Activated naive CD4-positive, alpha-beta T cell treated with anti-CD3 and anti-CD28 coated beads, Interleukin-2, amount 50 U/mL, for 72 hours (primary cell): ENCODE measurements at regions not wholly inside any gene's neighbourhood (a gene's known extent, or its start where the extent isn't known, plus 50 kb on each side); places are given as distances from the start of the nearest gene placed in this dataset.
"Not testable (repeated sequence)": the region's sequence is repeated elsewhere in the genome, so short reads cannot be mapped to it uniquely, and the experiment has no call there.

Experiments
- ATAC-seq, 2 donors: fragments of 150-1000 bp; cut with Tn5 transposase; 2 replicates each; pipeline ENCODE4 v1.10.0; 2021; ENCODE audit warnings: mild to moderate bottlenecking in 2 of 2, moderate library complexity in 2 of 2
- DNase-seq, 2 donors: peaks; one replicate each; pipeline ENCODE4 v3.0.0; 2021 to 2022; ENCODE audit warnings: low spot score in 2 of 2
- H3K27ac Mint-ChIP-seq, 2 donors: one replicate each; pipeline ENCODE4 v1.8.0; 2022; ENCODE audit warnings: mild to moderate bottlenecking in 2 of 2, mixed read lengths in 2 of 2
- H3K36me3 Mint-ChIP-seq, 2 donors: one replicate each; pipeline ENCODE4 v1.8.0; 2022; ENCODE audit warnings: mixed read lengths in 2 of 2
- H3K9me3 Mint-ChIP-seq, 2 donors: one replicate each; pipeline ENCODE4 v1.8.0; 2022; ENCODE audit warnings: mixed read lengths in 2 of 2

DNA sequence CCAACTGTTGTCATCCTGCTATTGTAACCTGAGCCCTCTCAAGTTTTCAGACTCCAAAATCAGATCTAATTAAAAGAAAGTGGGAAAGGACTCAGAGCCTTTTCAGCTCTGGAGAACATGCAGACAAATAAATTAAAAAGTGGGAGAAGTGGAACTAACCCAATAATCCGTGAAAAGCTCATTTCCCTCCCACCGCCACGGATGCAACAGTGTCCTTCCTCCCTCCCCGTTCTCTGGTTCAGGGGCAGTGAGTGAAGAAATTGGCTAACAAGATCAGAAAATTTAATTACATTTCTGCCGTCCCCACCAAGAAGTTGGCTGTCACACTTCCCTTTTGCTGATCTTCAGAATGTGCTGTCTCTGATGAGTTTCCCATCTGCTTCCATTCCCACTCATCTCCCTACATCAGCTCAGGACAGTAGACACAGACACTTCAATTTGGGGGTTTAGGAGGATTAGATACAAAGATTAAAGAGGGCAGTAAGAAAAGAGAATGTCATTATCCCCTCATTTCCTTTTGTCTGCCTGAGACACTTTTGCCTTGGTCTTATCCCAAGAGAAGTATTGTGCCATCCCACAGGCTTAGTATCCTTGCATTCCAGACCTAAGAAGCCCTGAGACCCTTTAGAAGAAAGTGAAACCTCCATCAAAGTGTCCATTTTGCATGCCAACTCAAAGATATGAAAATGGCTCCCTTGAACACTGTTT is 335.7 kb upstream of the PPP2R3A start:
- H3K27ac Mint-ChIP-seq: peak overlapping the region in 1 of 2 donors; percentile 11
- no peak for ATAC-seq
- H3K9me3 Mint-ChIP-seq: no peaks in the 10 kb centered on the region
- no peak for DNase-seq
- no peaks in the 10 kb centered on the region for H3K36me3 Mint-ChIP-seq

DNA sequence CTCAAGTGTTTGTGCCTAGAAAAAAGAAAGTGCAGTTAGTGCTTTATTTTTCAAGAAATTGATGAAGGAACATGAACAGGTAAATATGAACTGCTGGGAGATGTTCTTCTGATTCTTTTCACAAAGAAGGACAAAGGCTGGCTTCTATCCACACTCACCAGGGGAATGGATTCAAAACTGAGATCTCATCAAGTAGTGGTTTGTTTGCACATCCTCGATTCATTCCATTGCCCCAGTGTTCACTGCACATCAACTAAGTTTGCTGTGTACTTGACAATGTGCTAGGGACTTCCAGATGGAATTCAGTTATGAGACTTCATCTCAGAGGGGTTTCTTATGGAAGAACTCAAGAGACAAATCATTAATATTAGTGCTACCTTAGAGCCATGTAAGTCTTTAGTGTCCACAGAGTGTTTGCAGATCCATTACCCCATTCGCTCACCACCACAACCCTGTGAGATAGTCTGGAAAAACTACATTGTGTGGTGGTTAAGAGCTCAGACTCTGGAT is 332.9 kb upstream of the PPP2R3A start:
- Mint-ChIP-seq H3K36me3 (no peaks in the 10 kb centered on the region), H3K9me3 (peaks cover 0 to 3% of the 10 kb centered on the region in 2 donors), H3K27ac (no peak overlapping the region)
- ATAC-seq (no peak), DNase-seq (no peak)

DNA sequence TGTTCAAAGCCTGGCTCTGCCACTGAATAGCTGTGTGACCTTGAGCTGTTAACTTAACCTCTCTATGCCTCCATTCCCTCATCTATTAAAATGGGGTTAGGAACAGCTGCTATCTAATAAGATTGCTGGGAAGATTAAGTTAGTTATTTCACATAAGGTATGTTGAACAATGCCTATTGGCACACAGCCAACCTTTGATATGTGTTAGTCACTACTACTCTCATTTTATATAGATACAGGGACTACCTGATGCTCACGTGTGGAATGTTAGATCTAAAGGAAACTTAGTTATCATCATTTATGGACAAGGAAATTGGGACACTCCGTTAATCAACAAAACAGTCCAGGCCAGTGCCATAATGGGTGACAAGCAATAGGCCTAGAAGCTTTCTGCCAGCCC is 332.4 kb upstream of the PPP2R3A start:
- ATAC-seq: no peak
- H3K27ac Mint-ChIP-seq: no peak overlapping the region
- H3K36me3 Mint-ChIP-seq: no peaks in the 10 kb centered on the region
- H3K9me3 Mint-ChIP-seq: peaks cover 0 to 3% of the 10 kb centered on the region in 2 donors
- DNase-seq: no peak

DNA sequence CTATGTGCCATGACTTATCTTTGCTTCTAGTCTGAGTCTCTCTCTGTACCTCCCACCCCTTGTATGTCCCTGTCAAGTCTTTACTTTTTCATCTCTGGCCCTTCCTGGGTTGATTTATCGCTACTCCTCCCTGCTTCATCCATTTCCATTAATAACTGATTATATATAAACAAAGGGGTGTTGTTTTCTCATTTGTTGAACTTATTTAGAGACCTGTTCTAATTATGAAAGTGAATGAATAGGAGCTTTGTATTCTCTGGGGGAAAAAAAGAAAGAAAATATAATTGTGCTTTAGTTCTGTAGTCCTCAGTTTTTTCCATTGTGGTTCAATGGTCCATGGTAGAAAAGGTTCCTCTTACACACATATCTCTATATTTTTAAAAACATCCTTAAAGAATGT is 328.9 kb upstream of the PPP2R3A start:
- DNase-seq: no peak
- Mint-ChIP-seq H3K27ac (no peak overlapping the region), H3K36me3 (no peaks in the 10 kb centered on the region)

DNA sequence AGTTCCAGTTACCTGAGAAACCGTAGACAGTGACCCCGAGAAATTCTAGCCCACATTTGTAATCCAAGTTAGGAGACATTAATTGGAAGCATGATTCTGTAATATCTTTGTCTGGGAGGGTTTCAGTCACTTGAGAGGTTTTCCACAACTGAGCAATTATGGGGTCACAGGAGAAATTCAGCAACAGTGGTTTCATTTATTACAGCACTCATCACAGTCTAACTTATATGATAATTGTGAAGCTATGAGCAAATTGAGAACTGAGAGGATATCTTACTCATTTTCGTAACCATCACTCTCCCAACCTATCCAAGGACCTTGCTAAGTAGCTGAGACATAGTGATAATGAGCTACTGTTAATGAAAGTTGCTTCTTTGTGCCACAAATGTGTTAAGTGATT is 328.5 kb upstream of the PPP2R3A start:
- no peak overlapping the region for H3K27ac Mint-ChIP-seq
- ATAC-seq (no peak), DNase-seq (no peak)
- H3K9me3 Mint-ChIP-seq: peaks cover 9 to 11% of the 10 kb centered on the region in 2 donors
- no peaks in the 10 kb centered on the region for H3K36me3 Mint-ChIP-seq

More for the DNA sequence above, 328.9 kb upstream of the PPP2R3A start:
- no peak for ATAC-seq
- H3K9me3 Mint-ChIP-seq: peaks cover 9 to 11% of the 10 kb centered on the region in 2 donors

DNA sequence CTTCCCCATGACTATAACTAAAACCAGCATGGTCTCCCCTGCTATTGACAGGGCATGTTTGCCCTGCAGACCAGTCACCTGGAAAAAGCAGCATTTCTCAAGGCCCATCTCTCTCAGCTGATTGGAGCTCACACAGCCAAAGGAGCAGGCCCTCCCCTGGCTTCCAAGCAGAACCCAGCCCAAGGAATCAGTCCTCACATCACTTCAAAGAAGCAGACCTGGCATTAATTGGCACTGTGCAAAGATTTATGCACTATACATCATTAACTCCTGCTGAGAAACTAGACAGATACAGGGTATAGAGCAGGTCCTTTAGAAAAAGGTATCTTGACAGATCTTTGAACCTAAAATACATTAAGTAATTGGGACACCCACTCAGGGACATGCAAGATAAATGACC is 323.8 kb upstream of the PPP2R3A start:
- Mint-ChIP-seq H3K27ac (no peak overlapping the region), H3K36me3 (no peaks in the 10 kb centered on the region), H3K9me3 (peaks cover 19 to 22% of the 10 kb centered on the region in 2 donors)
- ATAC-seq (no peak), DNase-seq (no peak)

DNA sequence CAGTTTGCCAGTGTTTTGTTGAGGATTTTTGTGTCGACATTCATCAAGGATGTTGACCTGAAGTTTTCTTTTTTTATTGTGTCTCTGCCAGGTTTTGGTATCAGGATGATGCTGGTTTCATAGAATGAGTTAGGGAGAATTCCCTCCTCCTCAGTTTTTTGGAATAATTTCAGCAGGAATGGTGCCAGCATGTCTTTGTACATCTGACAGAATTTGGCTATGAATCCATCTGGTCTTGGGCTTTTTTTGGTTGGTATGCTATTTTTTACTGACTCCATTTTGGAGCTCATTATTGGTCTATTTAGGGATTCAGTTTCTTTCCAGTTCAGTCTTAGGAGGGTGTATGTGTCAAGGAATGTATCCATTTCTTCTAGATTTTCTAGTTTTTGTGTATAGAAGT is 320.0 kb upstream of the PPP2R3A start:
- H3K36me3 Mint-ChIP-seq: no peaks in the 10 kb centered on the region
- peaks cover 14 to 39% of the 10 kb centered on the region in 2 donors for H3K9me3 Mint-ChIP-seq
- DNase-seq (no peak), ATAC-seq (no peak)
- H3K27ac Mint-ChIP-seq: no peak overlapping the region

DNA sequence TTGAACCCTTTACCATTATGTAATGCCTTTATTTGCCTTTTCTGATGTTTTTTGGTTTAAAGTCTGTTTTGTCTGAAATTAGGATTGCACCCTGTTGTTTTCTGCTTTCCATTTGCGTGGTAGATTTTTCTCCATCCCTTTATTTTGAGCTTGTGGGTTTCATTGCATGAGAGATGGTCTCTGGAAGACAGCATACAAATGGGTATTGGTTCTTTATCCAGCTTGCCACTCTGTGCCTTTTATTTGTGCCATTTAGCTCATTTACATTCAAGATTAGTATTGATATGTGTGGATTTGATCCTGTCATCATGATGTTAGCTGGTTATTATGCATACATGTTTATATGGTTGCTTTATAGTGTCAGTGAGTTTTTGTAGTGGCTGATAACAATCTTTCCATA is 318.7 kb upstream of the PPP2R3A start:
- ATAC-seq (no peak), DNase-seq (no peak)
- peaks cover 10 to 35% of the 10 kb centered on the region in 2 donors for H3K9me3 Mint-ChIP-seq
- no peaks in the 10 kb centered on the region for H3K36me3 Mint-ChIP-seq
- H3K27ac Mint-ChIP-seq: no peak overlapping the region

DNA sequence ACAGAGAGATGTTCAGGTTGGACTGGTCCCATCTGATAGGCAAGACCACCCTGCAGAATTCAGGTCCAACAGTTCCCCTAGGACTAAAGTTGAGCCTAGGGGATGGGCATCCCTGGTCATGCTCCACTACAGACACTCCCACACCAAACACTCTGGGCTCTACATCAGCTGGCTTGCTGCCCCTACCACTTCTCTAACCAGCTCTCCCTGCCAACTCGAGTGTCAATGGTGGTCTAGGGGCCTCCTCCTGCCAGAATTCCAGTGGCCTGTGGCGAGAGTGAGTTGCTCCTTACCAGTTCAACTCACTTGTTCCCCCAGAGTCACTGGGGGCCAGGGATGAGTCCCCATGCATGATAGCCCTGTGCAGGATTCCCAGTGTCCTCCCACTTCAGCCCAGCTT is 316.2 kb upstream of the PPP2R3A start:
- peaks cover 10 to 41% of the 10 kb centered on the region in 2 donors for H3K9me3 Mint-ChIP-seq
- ATAC-seq: no peak
- H3K27ac Mint-ChIP-seq: no peak overlapping the region
- no peaks in the 10 kb centered on the region for H3K36me3 Mint-ChIP-seq
- no peak for DNase-seq

DNA sequence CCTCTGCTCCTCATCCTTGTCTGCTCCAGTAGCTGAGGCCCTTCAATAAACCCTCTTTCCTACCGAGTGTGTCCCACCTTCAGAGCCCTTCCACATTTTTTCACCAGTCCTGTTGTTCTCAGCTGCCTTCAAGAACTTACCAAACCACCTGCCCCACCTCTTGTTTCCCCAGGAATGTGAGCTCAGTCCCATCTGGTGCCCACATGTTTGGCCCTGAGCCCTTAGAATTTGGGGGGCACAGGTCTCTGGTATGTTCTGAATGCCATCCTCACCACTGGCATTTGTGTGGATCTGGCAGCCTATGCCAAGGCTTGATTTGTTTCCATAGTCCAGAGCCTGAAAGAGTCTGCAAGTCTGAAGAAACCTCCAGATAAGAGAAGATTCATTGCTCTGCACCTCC is 315.2 kb upstream of the PPP2R3A start:
- Mint-ChIP-seq H3K9me3 (peaks cover 10 to 41% of the 10 kb centered on the region in 2 donors), H3K36me3 (no peaks in the 10 kb centered on the region), H3K27ac (no peak overlapping the region)
- no peak for DNase-seq
- ATAC-seq: no peak

DNA sequence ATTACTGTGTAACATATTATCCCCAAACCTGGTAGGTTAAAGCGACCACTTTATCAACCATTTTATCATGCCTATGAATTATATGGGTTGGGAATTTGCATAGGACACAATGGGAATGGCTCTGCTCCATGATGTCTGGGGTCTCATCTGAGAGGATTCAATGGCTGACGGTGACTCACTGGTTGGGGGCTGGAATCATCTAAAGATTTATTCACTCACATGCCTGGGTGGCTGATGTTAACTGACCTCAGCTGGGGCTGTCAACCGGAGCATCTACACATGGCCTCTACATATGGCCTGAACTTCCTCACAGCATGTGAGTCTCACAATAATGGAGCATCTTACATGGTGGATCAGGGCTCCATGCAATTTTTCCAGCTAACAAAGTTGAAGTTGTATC is 313.1 kb upstream of the PPP2R3A start:
- DNase-seq (no peak), ATAC-seq (no peak)
- H3K27ac Mint-ChIP-seq: no peak overlapping the region
- H3K9me3 Mint-ChIP-seq: peaks cover 0 to 42% of the 10 kb centered on the region in 2 donors
- H3K36me3 Mint-ChIP-seq: no peaks in the 10 kb centered on the region

DNA sequence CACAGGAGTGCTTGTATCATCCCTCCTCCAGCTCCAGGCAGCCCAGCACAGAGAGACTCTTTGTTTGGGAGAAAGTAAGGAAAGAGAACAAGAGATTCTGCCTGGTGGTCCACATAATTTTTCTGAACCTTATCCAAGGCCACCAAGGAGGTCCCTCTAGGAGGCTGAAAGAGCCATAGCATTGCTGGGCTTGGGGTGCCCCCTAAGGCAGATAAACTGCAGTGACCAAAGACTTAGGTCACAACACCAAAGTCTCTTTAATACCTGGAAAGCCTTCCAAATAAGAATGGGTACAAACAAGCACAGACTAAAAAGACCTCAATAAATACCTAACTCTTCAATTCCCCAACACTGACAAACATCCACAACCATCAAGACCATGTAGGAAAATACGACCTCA is 310.2 kb upstream of the PPP2R3A start:
- no peak overlapping the region for H3K27ac Mint-ChIP-seq
- ATAC-seq (no peak), DNase-seq (no peak)
- H3K9me3 Mint-ChIP-seq: peaks cover 5 to 31% of the 10 kb centered on the region in 2 donors
- peaks cover 6 to 8% of the 10 kb centered on the region in 2 donors for H3K36me3 Mint-ChIP-seq

DNA sequence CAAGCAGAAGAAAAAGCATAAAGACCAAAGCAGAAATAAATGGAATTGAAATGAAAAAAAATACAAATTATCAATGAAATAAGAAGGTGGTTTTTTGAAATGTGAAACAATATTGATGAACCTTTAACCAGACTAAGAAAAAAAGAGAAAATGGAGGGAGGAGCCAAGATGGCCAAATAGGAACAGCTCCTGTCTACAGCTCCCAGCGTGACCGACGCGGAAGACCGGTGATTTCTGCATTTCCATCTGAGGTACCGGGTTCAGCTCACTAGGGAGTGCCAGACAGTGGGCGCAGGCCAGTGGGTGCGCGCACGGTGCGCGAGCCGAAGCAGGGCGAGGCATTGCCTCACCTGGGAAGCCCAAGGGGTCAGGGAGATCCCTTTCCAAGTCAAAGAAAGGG is 307.1 kb upstream of the PPP2R3A start:
- ATAC-seq, H3K27ac Mint-ChIP-seq, H3K36me3 Mint-ChIP-seq, DNase-seq: not testable (repeated sequence)
- peaks cover 5 to 30% of the 10 kb centered on the region in 2 donors for H3K9me3 Mint-ChIP-seq

DNA sequence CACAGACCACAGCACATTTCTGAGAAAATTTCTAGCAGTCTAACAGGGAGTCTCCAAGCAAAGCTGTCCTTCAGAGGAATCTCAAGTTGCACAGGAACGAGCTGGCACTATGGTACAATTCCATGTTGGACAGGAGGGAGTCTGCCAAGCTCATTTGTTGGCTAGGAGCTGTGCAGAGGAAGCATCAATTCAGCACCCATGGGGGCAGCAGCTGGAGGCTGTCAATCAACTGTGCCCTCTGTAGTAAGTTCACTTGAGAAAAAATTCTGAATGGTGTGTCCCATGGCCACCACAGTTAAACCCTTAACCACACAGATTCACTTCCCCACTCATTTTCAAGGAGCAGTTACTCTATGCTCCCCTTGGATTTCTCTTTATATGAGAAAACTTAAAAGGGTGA is 298.5 kb upstream of the PPP2R3A start:
- ATAC-seq: no peak

DNA sequence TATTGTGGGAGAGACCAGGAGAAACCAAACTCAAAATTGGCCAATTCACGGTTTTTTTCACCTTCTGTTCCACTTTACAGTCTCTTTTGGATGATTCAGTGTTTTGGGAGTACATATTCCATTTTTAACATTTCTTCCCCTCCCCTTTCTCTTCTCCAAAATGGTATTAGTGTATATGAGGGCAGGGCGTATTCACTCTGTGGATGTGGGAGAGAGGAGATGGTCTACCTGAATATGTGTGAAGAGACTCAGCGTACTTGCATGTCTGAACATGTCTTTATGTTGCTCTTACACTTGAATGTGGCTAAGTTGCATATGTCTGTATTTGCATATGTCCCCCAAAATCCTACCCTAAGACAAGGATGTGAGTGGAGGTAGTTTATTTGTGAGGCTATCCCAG is 291.0 kb upstream of the PPP2R3A start:
- DNase-seq: no peak
- no peak for ATAC-seq
- Mint-ChIP-seq H3K9me3 (peaks cover 6 to 7% of the 10 kb centered on the region in 2 donors), H3K36me3 (peaks cover 0 to 8% of the 10 kb centered on the region in 2 donors), H3K27ac (no peak overlapping the region)

More for the DNA sequence above, 298.5 kb upstream of the PPP2R3A start:
- DNase-seq: no peak
- Mint-ChIP-seq H3K36me3 (no peaks in the 10 kb centered on the region), H3K9me3 (peaks cover 16 to 18% of the 10 kb centered on the region in 2 donors), H3K27ac (no peak overlapping the region)

DNA sequence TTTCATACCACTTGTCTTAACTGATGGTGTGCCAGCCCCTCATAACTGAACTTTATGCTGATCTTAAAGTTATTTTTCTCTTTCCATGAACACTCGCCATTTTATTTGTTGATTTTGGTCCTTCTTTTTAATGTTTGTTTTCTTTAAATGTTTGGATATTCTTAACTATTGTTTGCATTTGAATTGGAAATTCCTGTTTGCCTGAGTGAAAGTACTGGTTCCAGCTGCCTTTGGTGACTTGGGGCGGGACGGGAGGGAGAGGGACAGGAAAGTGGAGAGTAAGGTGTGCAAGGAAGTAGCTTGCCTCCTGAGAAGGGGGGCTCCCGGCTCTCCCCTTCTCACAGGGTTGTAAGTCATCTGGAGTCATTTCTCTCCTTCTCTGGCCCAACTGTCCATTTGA is 287.1 kb upstream of the PPP2R3A start:
- Mint-ChIP-seq H3K27ac (no peak overlapping the region), H3K9me3 (peaks cover 6 to 14% of the 10 kb centered on the region in 2 donors), H3K36me3 (peaks cover 0 to 9% of the 10 kb centered on the region in 2 donors)
- no peak for DNase-seq
- no peak for ATAC-seq

DNA sequence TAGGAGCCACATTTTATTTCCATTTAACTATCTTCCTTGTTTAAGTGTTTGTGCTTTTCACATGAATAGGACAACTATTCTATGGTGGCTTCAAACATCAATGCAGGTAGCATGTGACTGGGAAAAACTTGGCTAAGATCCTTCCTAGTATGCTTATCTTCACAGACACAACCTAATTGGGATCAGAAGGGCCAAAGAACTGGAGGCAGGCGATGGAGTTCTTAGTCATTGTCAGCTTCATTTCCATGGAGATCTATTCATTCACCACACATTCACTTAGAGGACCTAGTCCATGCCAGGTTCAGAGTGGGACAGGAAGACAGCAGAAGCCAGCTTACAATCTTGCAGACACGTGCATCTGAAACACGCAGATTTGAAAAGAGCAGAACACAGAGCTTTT is 277.5 kb upstream of the PPP2R3A start:
- H3K27ac Mint-ChIP-seq: no peak overlapping the region
- DNase-seq (no peak), ATAC-seq (no peak)
- H3K9me3 Mint-ChIP-seq: peaks cover 4% of the 10 kb centered on the region in 2 donors
- no peaks in the 10 kb centered on the region for H3K36me3 Mint-ChIP-seq

DNA sequence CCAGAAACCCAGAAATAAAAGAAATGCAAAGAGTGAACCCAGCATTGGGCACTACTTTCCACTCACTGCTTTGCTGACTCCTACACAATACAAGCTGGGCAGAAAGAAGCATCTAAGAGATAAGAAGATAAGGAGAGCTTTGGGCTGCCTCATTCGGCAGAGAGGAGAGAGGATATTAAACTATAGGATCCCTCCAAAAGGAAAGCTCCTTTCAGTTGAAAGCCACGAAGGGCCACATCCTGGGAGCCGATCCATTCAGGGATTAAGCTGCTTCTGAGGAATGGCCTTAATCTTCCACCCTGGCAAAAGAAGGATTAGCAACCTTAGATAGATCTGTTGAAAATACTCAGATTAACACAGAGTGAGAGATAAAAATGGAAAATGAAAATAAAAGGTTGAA is 274.9 kb upstream of the PPP2R3A start:
- no peak for ATAC-seq
- DNase-seq: no peak
- H3K9me3 Mint-ChIP-seq: peaks cover 4% of the 10 kb centered on the region in 2 donors
- H3K36me3 Mint-ChIP-seq: no peaks in the 10 kb centered on the region
- H3K27ac Mint-ChIP-seq: no peak overlapping the region
